PC-3 (cell line): ENCODE measurements at regions not wholly inside any gene's neighbourhood (a gene's known extent, or its start where the extent isn't known, plus 50 kb on each side); places are given as distances from the start of the nearest gene placed in this dataset.

ENCODE experiments used
- CTCF ChIP-seq: fragments of 300-600 bp; sonication (generic); conservative IDR thresholded peaks from 2 replicates; pipeline ENCODE4 v1.5.1; 2017; ENCODE audit warnings: antibody characterized with exemption, low read depth, mild to moderate bottlenecking, low read length
- EZH2 ChIP-seq: fragments of 300-600 bp; sonication (generic); IDR thresholded peaks from one replicate; pipeline ENCODE4 v1.6.1; 2017; ENCODE audit warnings: antibody characterized with exemption, mild to moderate bottlenecking, low read length; ENCODE audit not compliant: unreplicated experiment
- EZH2phosphoT487 ChIP-seq: fragments of 300-600 bp; sonication (generic); IDR thresholded peaks from 2 replicates; pipeline ENCODE4 v1.6.1; 2018; ENCODE audit warnings: mild to moderate bottlenecking, antibody characterized with exemption, low read length, borderline replicate concordance

- TF ChIP-seq CTCF (no peak), EZH2 (no peak), EZH2phosphoT487 (no peak)
Measured at GRCh38 chrX:6898371-6898770, 249.1 kb upstream of the STS start.
